KMS-11 (cell line): ENCODE measurements at regions not wholly inside any gene's neighbourhood (a gene's known extent, or its start where the extent isn't known, plus 50 kb on each side); places are given as distances from the start of the nearest gene placed in this dataset.

Source experiments
- H2AFZ ChIP-seq: fragments of 200-600 bp; sonication (generic); 2 replicates; pipeline ENCODE4 v1.6.1; 2016; ENCODE audit warnings: antibody characterized with exemption, mixed run types, low read depth
- H3K27ac ChIP-seq: fragments of 200-600 bp; sonication (generic); 2 replicates; pipeline ENCODE4 v1.6.1; 2016; ENCODE audit warnings: mild to moderate bottlenecking, mixed run types
- H3K27me3 ChIP-seq: fragments of 200-600 bp; sonication (generic); 2 replicates; pipeline ENCODE4 v1.6.1; 2017; ENCODE audit warnings: mild to moderate bottlenecking, low read depth, mixed run types, moderate library complexity; ENCODE audit not compliant: insufficient read depth
- H3K36me3 ChIP-seq: fragments of 200-600 bp; sonication (generic); 2 replicates; pipeline ENCODE4 v1.6.1; 2017; ENCODE audit warnings: mild to moderate bottlenecking, mixed run types; ENCODE audit not compliant: insufficient read depth
- H3K4me1 ChIP-seq: fragments of 200-600 bp; sonication (generic); 2 replicates; pipeline ENCODE4 v1.6.1; 2016; ENCODE audit warnings: mild to moderate bottlenecking, low read depth, mixed run types; ENCODE audit not compliant: poor library complexity, severe bottlenecking
- H3K4me2 ChIP-seq: fragments of 200-600 bp; sonication (generic); 2 replicates; pipeline ENCODE4 v1.7.0; 2016; ENCODE audit warnings: mild to moderate bottlenecking, mixed run types
- H3K4me3 ChIP-seq: fragments of 200-600 bp; sonication (generic); IDR thresholded peaks from 2 replicates; pipeline ENCODE4 v1.6.1; 2017; ENCODE audit warnings: low read depth, low read length, mixed read lengths; ENCODE audit not compliant: insufficient read depth
- H3K79me2 ChIP-seq: fragments of 200-600 bp; sonication (generic); 2 replicates; pipeline ENCODE4 v1.6.1; 2016; ENCODE audit warnings: low read depth, mixed run types; ENCODE audit not compliant: insufficient read depth
- H3K9ac ChIP-seq: fragments of 200-600 bp; sonication (generic); 2 replicates; pipeline ENCODE4 v1.6.1; 2016; ENCODE audit warnings: mild to moderate bottlenecking, mixed run types
- H4K20me1 ChIP-seq: fragments of 200-600 bp; sonication (generic); 2 replicates; pipeline ENCODE4 v1.6.1; 2016; ENCODE audit warnings: mild to moderate bottlenecking, mixed run types; ENCODE audit not compliant: insufficient read depth
- CTCF ChIP-seq: fragments of 200-600 bp; sonication (generic); conservative IDR thresholded peaks from 2 replicates; pipeline ENCODE4 v1.6.1; 2017; ENCODE audit warnings: low read depth, mild to moderate bottlenecking, antibody characterized with exemption, low read length, moderate library complexity, mixed read lengths

GRCh38 chr7:156547884-156548561 lies 92.6 kb upstream of the RNF32 start:
- H3K4me3 ChIP-seq = no peak overlapping the region
- H2AFZ ChIP-seq = peak overlapping the region; percentile 73
- H3K4me2 ChIP-seq = peak overlapping the region; percentile 87
- H3K4me1 ChIP-seq = peaks cover 54% of the 10 kb centered on the region
- H3K36me3 ChIP-seq = no peaks in the 10 kb centered on the region
- H3K27me3 ChIP-seq = no peaks in the 10 kb centered on the region
- no peaks in the 10 kb centered on the region for H3K79me2 ChIP-seq
- peak overlapping the region; percentile 59 for H3K9ac ChIP-seq
- no peak for TF ChIP-seq CTCF
- peak overlapping the region; percentile 88 for H3K27ac ChIP-seq
- H4K20me1 ChIP-seq = no peaks in the 10 kb centered on the region

- Histone ChIP-seq H2AFZ (no peak overlapping the region), H3K4me2 (no peak overlapping the region), H3K79me2 (no peaks in the 10 kb centered on the region), H3K4me1 (peaks cover 50% of the 10 kb centered on the region), H3K36me3 (no peaks in the 10 kb centered on the region), H3K27me3 (no peaks in the 10 kb centered on the region), H3K9ac (no peak overlapping the region), H3K4me3 (no peak overlapping the region), H4K20me1 (no peaks in the 10 kb centered on the region), H3K27ac (no peak overlapping the region)
- no peak for TF ChIP-seq CTCF
These were observed 94.6 kb upstream of the RNF32 start for GRCh38 chr7:156545979-156546378.

- no peaks in the 10 kb centered on the region for H3K27me3 ChIP-seq
- no peaks in the 10 kb centered on the region for H3K36me3 ChIP-seq
- TF ChIP-seq CTCF = no peak
- H3K9ac ChIP-seq = no peak overlapping the region
- H2AFZ ChIP-seq = no peak overlapping the region
- H3K4me3 ChIP-seq = no peak overlapping the region
- H4K20me1 ChIP-seq = no peaks in the 10 kb centered on the region
- H3K4me1 ChIP-seq = peaks cover 48% of the 10 kb centered on the region
- H3K4me2 ChIP-seq = no peak overlapping the region
- H3K27ac ChIP-seq = no peak overlapping the region
- H3K79me2 ChIP-seq = no peaks in the 10 kb centered on the region
These were observed 95.5 kb upstream of the RNF32 start for GRCh38 chr7:156544919-156545715.

GRCh38 chr7:156543699-156544598 lies 96.6 kb upstream of the RNF32 start:
- Histone ChIP-seq H4K20me1 (no peaks in the 10 kb centered on the region), H3K27me3 (no peaks in the 10 kb centered on the region), H3K4me2 (no peak overlapping the region), H3K4me3 (no peak overlapping the region), H3K4me1 (peaks cover 37% of the 10 kb centered on the region), H2AFZ (no peak overlapping the region), H3K9ac (no peak overlapping the region), H3K79me2 (no peaks in the 10 kb centered on the region), H3K27ac (no peak overlapping the region), H3K36me3 (no peaks in the 10 kb centered on the region)
- no peak for TF ChIP-seq CTCF
